B cell (primary cell): ENCODE measurements at regions not wholly inside any gene's neighbourhood (a gene's known extent, or its start where the extent isn't known, plus 50 kb on each side); places are given as distances from the start of the nearest gene placed in this dataset.

ENCODE experiments used
- ATAC-seq: fragments of 200-7000 bp; cut with Tn5 transposase; one replicate; pipeline ENCODE4 v1.10.0; 2021; ENCODE audit warnings: low read depth, mild to moderate bottlenecking, moderate number of reproducible peaks, moderate library complexity
- CTCF ChIA-PET: fragments of 350-600 bp; sonication (Branson Sonifier 250); formaldehyde crosslinking; loops from one replicate; lab custom pipeline; 2021; ENCODE audit warnings: antibody characterized with exemption, inconsistent platforms; lab: Charles Lee
- POLR2A ChIA-PET: fragments of 350-600 bp; sonication (Branson Sonifier 250); formaldehyde crosslinking; loops from one replicate; lab custom pipeline; 2021; ENCODE audit warnings: antibody characterized with exemption; lab: Charles Lee
- DNase-seq: peaks from one replicate; pipeline ENCODE4 v3.0.0; 2013
- H2AFZ ChIP-seq: 2 replicates; pipeline ENCODE4 v1.6.1; 2012; ENCODE audit warnings: mild to moderate bottlenecking, low read depth, low read length; ENCODE audit not compliant: insufficient read depth, poor library complexity, severe bottlenecking
- H3K27ac ChIP-seq, 2 donors: 1 replicate in 1 of 2; 2 replicates in 1 of 2; pipeline ENCODE4 v1.5.1; 2012 to 2013; ENCODE audit warnings: low read length in 2 of 2, mild to moderate bottlenecking in 2 of 2, moderate library complexity in 1 of 2
- H3K27me3 ChIP-seq, 4 experiments: fragments of 200-600 bp in 1 of 4; sonication (generic) in 1 of 4; replicated peaks in 1 of 4; 1 replicate in 2 of 4; 2 replicates in 2 of 4; pipeline versions ENCODE4 v1.6.1 to v1.7.0; 2013 to 2016; ENCODE audit warnings: low read length in 3 of 4, mild to moderate bottlenecking in 2 of 4, mixed read lengths in 1 of 4, moderate library complexity in 1 of 4; ENCODE audit not compliant: insufficient read depth in 4 of 4, control insufficient read depth in 3 of 4; ENCODE audit errors: control extremely low read depth in 1 of 4
- H3K36me3 ChIP-seq, 2 experiments: replicated peaks in 1 of 2; 1 replicate in 1 of 2; 2 replicates in 1 of 2; pipeline versions ENCODE4 v1.6.1 to v1.7.1; 2013; ENCODE audit warnings: low read length in 1 of 2; ENCODE audit not compliant: insufficient read depth in 2 of 2, control insufficient read depth in 1 of 2; ENCODE audit errors: control extremely low read depth in 1 of 2, extremely low read depth in 1 of 2
- H3K4me1 ChIP-seq, 2 donors: fragments of 200-600 bp in 1 of 2; sonication (generic) in 1 of 2; 1 replicate in 1 of 2; 2 replicates in 1 of 2; pipeline versions ENCODE4 v1.5.1 to v1.6.1; 2013 to 2017; ENCODE audit warnings: low read length in 2 of 2; ENCODE audit not compliant: control insufficient read depth in 2 of 2, insufficient read depth in 2 of 2
- H3K4me2 ChIP-seq: replicated peaks from 2 replicates; pipeline ENCODE3; 2012; ENCODE audit warnings: mild to moderate bottlenecking, low read depth, low read length; ENCODE audit not compliant: poor library complexity, severe bottlenecking
- H3K4me3 ChIP-seq, 5 experiments: fragments of 200-600 bp in 1 of 5; sonication (generic) in 1 of 5; 1 replicate in 3 of 5; 2 replicates in 2 of 5; pipeline versions ENCODE4 v1.5.1 to v1.7.0; 2011 to 2016; ENCODE audit warnings: low read length in 4 of 5, mild to moderate bottlenecking in 4 of 5, low read depth in 2 of 5, control low read depth in 1 of 5, moderate library complexity in 1 of 5; ENCODE audit not compliant: insufficient read depth in 1 of 5; ENCODE audit errors: control extremely low read depth in 1 of 5, extremely low read depth in 1 of 5
- H3K79me2 ChIP-seq: fragments of 200-600 bp; sonication (generic); one replicate; pipeline ENCODE4 v1.6.0; 2016; ENCODE audit warnings: low read length; ENCODE audit not compliant: control insufficient read depth, insufficient read depth
- H3K9ac ChIP-seq: fragments of 200-600 bp; sonication (generic); 2 replicates; pipeline ENCODE4 v1.6.1; 2017; ENCODE audit warnings: mild to moderate bottlenecking, low read length, moderate library complexity
- H3K9me3 ChIP-seq, 3 donors: one replicate each; pipeline versions ENCODE4 v1.6.1 to v1.7.1; 2013; ENCODE audit warnings: low read length in 2 of 3; ENCODE audit not compliant: control insufficient read depth in 2 of 3, insufficient read depth in 1 of 3; ENCODE audit errors: control extremely low read depth in 1 of 3
- H4K20me1 ChIP-seq: 2 replicates; pipeline ENCODE4 v1.6.0; 2012; ENCODE audit warnings: mild to moderate bottlenecking, low read length; ENCODE audit not compliant: insufficient read depth, control insufficient read depth, poor library complexity, severe bottlenecking
- H3K27ac Mint-ChIP-seq: one replicate; pipeline ENCODE4 v1.8.0; 2021; ENCODE audit warnings: mixed read lengths
- H3K27me3 Mint-ChIP-seq: one replicate; pipeline ENCODE4 v1.8.0; 2021; ENCODE audit warnings: mixed read lengths
- H3K4me1 Mint-ChIP-seq: one replicate; pipeline ENCODE4 v1.8.0; 2021; ENCODE audit warnings: mixed read lengths
- H3K4me3 Mint-ChIP-seq: one replicate; pipeline ENCODE4 v1.8.0; 2021; ENCODE audit warnings: mixed read lengths
- H3K9me3 Mint-ChIP-seq: one replicate; pipeline ENCODE4 v1.8.0; 2022; ENCODE audit warnings: mixed read lengths; ENCODE audit not compliant: insufficient read depth
- EZH2 ChIP-seq: IDR thresholded peaks from 2 replicates; pipeline ENCODE4 v1.6.1; 2012; ENCODE audit warnings: borderline replicate concordance, low read depth, mild to moderate bottlenecking, moderate library complexity, low read length; ENCODE audit not compliant: insufficient read depth, poor library complexity, severe bottlenecking
- WGBS: methylation state at CpG from one replicate; pipeline ENCODE4 v1.1.5; 2013; ENCODE audit warnings: missing lambda C conversion rate; ENCODE audit not compliant: insufficient coverage; 5-methylcytosine and 5-hydroxymethylcytosine counted together
- intact Hi-C: fragments of 100-400 bp; cut with micrococcal nuclease; formaldehyde crosslinking; loops from one replicate; pipeline ENCODE4 v1.10.0; 2022
- TF ChIP-seq, protein P1 (sequence below): fragments of 200-600 bp; IDR thresholded peaks from one replicate; pipeline ENCODE4 v1.8.0; 2022; ENCODE audit warnings: antibody characterized with exemption, mild to moderate bottlenecking

DNA sequence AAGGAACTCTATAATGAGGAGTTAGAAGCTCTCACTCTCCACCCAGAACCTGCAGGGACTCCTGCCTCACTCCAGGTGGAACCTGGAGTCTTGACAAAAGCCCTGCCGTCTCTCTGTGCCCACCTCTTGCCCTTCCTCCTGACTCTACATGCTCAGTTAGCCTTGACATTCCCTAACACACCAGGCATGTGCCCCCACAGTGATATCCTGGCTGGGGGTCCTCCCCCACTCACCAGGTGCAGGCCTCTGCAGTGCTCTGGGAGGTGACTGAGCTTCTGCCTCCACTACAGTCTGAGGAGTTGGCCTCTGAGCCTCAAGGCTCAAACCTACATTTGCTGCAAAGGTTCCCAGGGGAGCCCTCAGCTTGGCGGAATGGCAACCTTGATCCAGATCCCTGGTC lies 300.7 kb downstream of the ADGRD1 start:
- no peak overlapping the region for H3K27ac Mint-ChIP-seq
- Histone ChIP-seq H3K36me3 (no peaks in the 10 kb centered on the region), H3K27me3 (no peaks in the 10 kb centered on the region), H2AFZ (no peak overlapping the region), H3K4me1 (no peaks in the 10 kb centered on the region), H3K4me3 (no peak overlapping the region), H4K20me1 (no peaks in the 10 kb centered on the region), H3K4me2 (no peak overlapping the region), H3K27ac (no peak overlapping the region), H3K9ac (no peak overlapping the region), H3K9me3 (peaks cover 0 to 5% (median 0%) of the 10 kb centered on the region in 3 donors), H3K79me2 (no peaks in the 10 kb centered on the region)
- ATAC-seq (no peak), DNase-seq (no peak)
- H3K4me3 Mint-ChIP-seq = no peak overlapping the region
- POLR2A ChIA-PET = no interaction called here
- H3K9me3 Mint-ChIP-seq = no peaks in the 10 kb centered on the region
- no peaks in the 10 kb centered on the region for H3K4me1 Mint-ChIP-seq
- CTCF ChIA-PET = no interaction called here
- intact Hi-C loops = no loop called here
- TF ChIP-seq EZH2 = no peak
- TF ChIP-seq, protein P1, sequence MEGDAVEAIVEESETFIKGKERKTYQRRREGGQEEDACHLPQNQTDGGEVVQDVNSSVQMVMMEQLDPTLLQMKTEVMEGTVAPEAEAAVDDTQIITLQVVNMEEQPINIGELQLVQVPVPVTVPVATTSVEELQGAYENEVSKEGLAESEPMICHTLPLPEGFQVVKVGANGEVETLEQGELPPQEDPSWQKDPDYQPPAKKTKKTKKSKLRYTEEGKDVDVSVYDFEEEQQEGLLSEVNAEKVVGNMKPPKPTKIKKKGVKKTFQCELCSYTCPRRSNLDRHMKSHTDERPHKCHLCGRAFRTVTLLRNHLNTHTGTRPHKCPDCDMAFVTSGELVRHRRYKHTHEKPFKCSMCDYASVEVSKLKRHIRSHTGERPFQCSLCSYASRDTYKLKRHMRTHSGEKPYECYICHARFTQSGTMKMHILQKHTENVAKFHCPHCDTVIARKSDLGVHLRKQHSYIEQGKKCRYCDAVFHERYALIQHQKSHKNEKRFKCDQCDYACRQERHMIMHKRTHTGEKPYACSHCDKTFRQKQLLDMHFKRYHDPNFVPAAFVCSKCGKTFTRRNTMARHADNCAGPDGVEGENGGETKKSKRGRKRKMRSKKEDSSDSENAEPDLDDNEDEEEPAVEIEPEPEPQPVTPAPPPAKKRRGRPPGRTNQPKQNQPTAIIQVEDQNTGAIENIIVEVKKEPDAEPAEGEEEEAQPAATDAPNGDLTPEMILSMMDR = no peak
- peaks cover 5% of the 10 kb centered on the region for H3K27me3 Mint-ChIP-seq
- 88% methylated on average over 1 of the region's 2 CpGs for WGBS

DNA sequence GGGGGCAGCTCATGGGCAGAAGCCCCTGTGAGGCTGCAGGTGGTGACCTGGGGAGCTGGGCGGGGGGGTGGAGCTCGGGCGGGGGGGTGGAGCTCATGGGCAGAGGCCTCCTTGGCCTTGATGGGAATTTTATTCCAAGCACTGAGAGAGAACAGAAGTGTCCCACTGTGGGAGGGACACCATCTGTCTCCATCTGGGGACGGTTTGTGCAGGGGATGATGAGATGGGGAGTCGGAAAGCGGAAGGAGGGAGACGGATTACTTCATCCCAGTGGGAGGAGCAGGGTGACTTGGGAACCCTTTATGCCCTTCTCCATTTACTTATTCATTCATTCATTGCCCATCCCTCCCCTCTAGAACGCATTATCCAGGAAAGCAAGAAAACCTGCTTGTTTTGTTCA lies 304.7 kb downstream of the ADGRD1 start:
- 93% methylated on average over 4 of the region's 8 CpGs for WGBS

More for the DNA sequence above, 304.7 kb downstream of the ADGRD1 start:
- Histone ChIP-seq H3K4me1 (no peaks in the 10 kb centered on the region), H3K4me3 (no peak overlapping the region), H3K36me3 (no peaks in the 10 kb centered on the region), H3K9ac (no peak overlapping the region), H3K4me2 (no peak overlapping the region), H3K79me2 (no peaks in the 10 kb centered on the region), H2AFZ (no peak overlapping the region), H4K20me1 (no peaks in the 10 kb centered on the region), H3K27me3 (no peaks in the 10 kb centered on the region), H3K27ac (no peak overlapping the region), H3K9me3 (peaks cover 0 to 5% (median 0%) of the 10 kb centered on the region in 3 donors)
- TF ChIP-seq, protein P1 = no peak
- TF ChIP-seq EZH2 = no peak
- POLR2A ChIA-PET = no interaction called here
- ATAC-seq (no peak), DNase-seq (no peak)
- intact Hi-C loops = no loop called here
- Mint-ChIP-seq H3K4me1 (no peaks in the 10 kb centered on the region), H3K27me3 (no peaks in the 10 kb centered on the region), H3K27ac (no peak overlapping the region), H3K4me3 (no peak overlapping the region), H3K9me3 (no peaks in the 10 kb centered on the region)
- CTCF ChIA-PET = no interaction called here
